GM19467 (cell line): ENCODE measurements at regions not wholly inside any gene's neighbourhood (a gene's known extent, or its start where the extent isn't known, plus 50 kb on each side); places are given as distances from the start of the nearest gene placed in this dataset.

ENCODE experiments used
- ATAC-seq: cut with Tn5 transposase; IDR thresholded peaks from one replicate; pipeline ENCODE4 v1.9.1; 2021; ENCODE audit warnings: mild to moderate bottlenecking, moderate library complexity; ENCODE audit not compliant: unreplicated experiment

GRCh38 chr7:46237466-46237865 lies 316.4 kb upstream of the IGFBP3 start:
- ATAC-seq = no peak

- no peak for ATAC-seq
These were observed 312.7 kb upstream of the IGFBP3 start for GRCh38 chr7:46233585-46234329.

GRCh38 chr7:46230990-46231305 lies 309.9 kb upstream of the IGFBP3 start:
- no peak for ATAC-seq

GRCh38 chr7:46230298-46230989 lies 309.4 kb upstream of the IGFBP3 start:
- ATAC-seq = no peak

GRCh38 chr7:46229409-46229808 lies 308.3 kb upstream of the IGFBP3 start:
- ATAC-seq = no peak

GRCh38 chr7:46226860-46227259 lies 305.8 kb upstream of the IGFBP3 start:
- no peak for ATAC-seq

- no peak for ATAC-seq
These were observed 303.3 kb upstream of the IGFBP3 start for GRCh38 chr7:46224363-46224762.

GRCh38 chr7:46220066-46220630 lies 299.1 kb upstream of the IGFBP3 start:
- ATAC-seq = no peak

GRCh38 chr7:46218461-46219200 lies 297.6 kb upstream of the IGFBP3 start:
- ATAC-seq = no peak

- no peak for ATAC-seq
These were observed 295.0 kb upstream of the IGFBP3 start for GRCh38 chr7:46215987-46216567.

GRCh38 chr7:46214526-46214925 lies 293.5 kb upstream of the IGFBP3 start:
- no peak for ATAC-seq

- no peak for ATAC-seq
These were observed 292.1 kb upstream of the IGFBP3 start for GRCh38 chr7:46213154-46213537.

GRCh38 chr7:46212425-46213153 lies 291.5 kb upstream of the IGFBP3 start:
- ATAC-seq = no peak

GRCh38 chr7:46210467-46210866 lies 289.4 kb upstream of the IGFBP3 start:
- ATAC-seq = no peak

GRCh38 chr7:46209611-46210388 lies 288.7 kb upstream of the IGFBP3 start:
- ATAC-seq = no peak

GRCh38 chr7:46208635-46209525 lies 287.8 kb upstream of the IGFBP3 start:
- ATAC-seq = no peak

GRCh38 chr7:46207931-46208634 lies 287.0 kb upstream of the IGFBP3 start:
- ATAC-seq = no peak

GRCh38 chr7:46206476-46207060 lies 285.5 kb upstream of the IGFBP3 start:
- ATAC-seq = no peak
